Ovary (tissue), 7 donors: ENCODE measurements at regions not wholly inside any gene's neighbourhood (a gene's known extent, or its start where the extent isn't known, plus 50 kb on each side); places are given as distances from the start of the nearest gene placed in this dataset.

Experiments used
- DNase-seq, 5 donors: peaks; one replicate each; pipeline ENCODE4 v3.0.0-alpha.2; 2019 to 2020
- H3K27ac ChIP-seq, 2 donors: fragments of 200-600 bp; one replicate each; pipeline versions ENCODE4 v1.5.1 to v1.8.0; 2019 to 2022
- H3K27me3 ChIP-seq: fragments of 200-600 bp; one replicate; pipeline ENCODE4 v1.8.0; 2022
- H3K36me3 ChIP-seq: fragments of 200-600 bp; sonication (generic); one replicate; pipeline ENCODE4 v1.5.1; 2019
- H3K4me1 ChIP-seq: one replicate; pipeline ENCODE4 v1.8.1; 2013; ENCODE audit warnings: mild to moderate bottlenecking, moderate library complexity; ENCODE audit not compliant: insufficient read depth
- H3K4me3 ChIP-seq: fragments of 200-600 bp; sonication (generic); one replicate; pipeline ENCODE4 v1.5.1; 2017
- H3K9me3 ChIP-seq, 2 donors: fragments of 200-600 bp in 1 of 2; sonication (generic) in 1 of 2; one replicate each; pipeline versions ENCODE4 v1.5.1 to v1.8.1; 2013 to 2019; ENCODE audit warnings: mild to moderate bottlenecking in 1 of 2, moderate library complexity in 1 of 2
- EP300 ChIP-seq: sonication (generic); formaldehyde crosslinking; IDR thresholded peaks from one replicate; pipeline ENCODE4 v1.6.1; 2017; ENCODE audit warnings: antibody characterized with exemption
- POLR2A ChIP-seq: fragments of 450-650 bp; IDR thresholded peaks from one replicate; pipeline ENCODE4 v1.6.1; 2017; ENCODE audit warnings: antibody characterized with exemption, mild to moderate bottlenecking, moderate library complexity
- WGBS, 3 donors: extraction: QIAGEN DNeasy Blood & Tissue Kit in 1 of 3; methylation state at CpG; one replicate each; pipeline versions ENCODE4 v1.1.5 to v1.1.7; 2013 to 2017; 5-methylcytosine and 5-hydroxymethylcytosine counted together
- intact Hi-C, 4 donors: fragments of 100-400 bp; cut with DNase I; formaldehyde crosslinking; loops; one replicate each; pipeline versions ENCODE4 v1.11.0 to v1.15.1; 2022 to 2023
- TF ChIP-seq, protein P1 (sequence below), 3 donors: fragments of 450-650 bp in 2 of 3; fragments of 200-600 bp in 1 of 3; IDR thresholded peaks; one replicate each; pipeline versions ENCODE4 v1.5.1 to v1.8.0; 2016 to 2022; ENCODE audit warnings: antibody characterized with exemption in 3 of 3, mild to moderate bottlenecking in 1 of 3
- donor health status: DM: no; HTN: no; CAD: no; lungs with moderate emphysema.
- donor health status: DM: no; HTN: no; CAD: no.
- donor health status: Bipolar disorder and iron deficiency.
- donor health status: DM: no; HTN: no; CAD: no.
- donor health status: DM: yes; HTN: yes; CAD: no.

DNA sequence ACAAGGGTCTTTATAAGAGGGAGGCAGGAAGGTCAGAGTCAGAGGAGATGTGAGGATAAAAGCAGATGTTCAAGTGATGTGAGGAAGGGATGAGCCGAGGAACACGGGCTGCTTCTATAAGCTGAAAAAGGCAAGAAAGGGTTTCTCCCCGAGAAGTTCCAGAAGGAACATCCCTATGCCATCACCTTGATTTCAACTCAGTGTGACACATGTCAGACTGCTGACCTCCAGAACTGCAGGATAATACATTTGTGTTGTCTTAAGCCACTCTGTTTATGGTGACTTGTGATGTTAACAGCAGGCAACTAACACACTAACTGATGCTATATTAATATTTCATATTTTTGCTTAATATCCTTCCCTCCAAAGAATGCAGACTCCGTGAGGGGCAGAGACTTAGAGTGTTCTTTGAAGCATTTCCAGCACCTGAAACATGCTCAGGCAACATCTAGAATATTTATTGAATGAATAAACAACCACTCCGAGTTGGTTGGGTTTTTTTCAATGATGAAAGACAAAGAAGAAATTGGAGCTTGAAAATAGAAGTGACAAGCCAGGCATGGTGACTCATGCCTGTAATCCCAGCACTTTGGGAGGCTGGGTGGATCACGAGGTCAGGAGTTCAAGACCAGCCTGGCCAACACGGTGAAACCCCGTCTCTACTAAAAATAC, 77.6 kb upstream of the ADRA1B start:
- Histone ChIP-seq H3K36me3 (no peaks in the 10 kb centered on the region), H3K9me3 (no peaks in the 10 kb centered on the region), H3K27me3 (no peaks in the 10 kb centered on the region), H3K27ac (no peak overlapping the region), H3K4me1 (no peaks in the 10 kb centered on the region), H3K4me3 (no peak overlapping the region)
- no peak for DNase-seq
- WGBS, 3 donors: 74 to 80% (median 79%) methylated on average over 8 of the region's 8 CpGs
- intact Hi-C loops: no loop called here
- TF ChIP-seq EP300 (no peak), POLR2A (no peak)
- TF ChIP-seq, protein P1, sequence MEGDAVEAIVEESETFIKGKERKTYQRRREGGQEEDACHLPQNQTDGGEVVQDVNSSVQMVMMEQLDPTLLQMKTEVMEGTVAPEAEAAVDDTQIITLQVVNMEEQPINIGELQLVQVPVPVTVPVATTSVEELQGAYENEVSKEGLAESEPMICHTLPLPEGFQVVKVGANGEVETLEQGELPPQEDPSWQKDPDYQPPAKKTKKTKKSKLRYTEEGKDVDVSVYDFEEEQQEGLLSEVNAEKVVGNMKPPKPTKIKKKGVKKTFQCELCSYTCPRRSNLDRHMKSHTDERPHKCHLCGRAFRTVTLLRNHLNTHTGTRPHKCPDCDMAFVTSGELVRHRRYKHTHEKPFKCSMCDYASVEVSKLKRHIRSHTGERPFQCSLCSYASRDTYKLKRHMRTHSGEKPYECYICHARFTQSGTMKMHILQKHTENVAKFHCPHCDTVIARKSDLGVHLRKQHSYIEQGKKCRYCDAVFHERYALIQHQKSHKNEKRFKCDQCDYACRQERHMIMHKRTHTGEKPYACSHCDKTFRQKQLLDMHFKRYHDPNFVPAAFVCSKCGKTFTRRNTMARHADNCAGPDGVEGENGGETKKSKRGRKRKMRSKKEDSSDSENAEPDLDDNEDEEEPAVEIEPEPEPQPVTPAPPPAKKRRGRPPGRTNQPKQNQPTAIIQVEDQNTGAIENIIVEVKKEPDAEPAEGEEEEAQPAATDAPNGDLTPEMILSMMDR (IDR thresholded peaks at IDR 0.05): no peak

DNA sequence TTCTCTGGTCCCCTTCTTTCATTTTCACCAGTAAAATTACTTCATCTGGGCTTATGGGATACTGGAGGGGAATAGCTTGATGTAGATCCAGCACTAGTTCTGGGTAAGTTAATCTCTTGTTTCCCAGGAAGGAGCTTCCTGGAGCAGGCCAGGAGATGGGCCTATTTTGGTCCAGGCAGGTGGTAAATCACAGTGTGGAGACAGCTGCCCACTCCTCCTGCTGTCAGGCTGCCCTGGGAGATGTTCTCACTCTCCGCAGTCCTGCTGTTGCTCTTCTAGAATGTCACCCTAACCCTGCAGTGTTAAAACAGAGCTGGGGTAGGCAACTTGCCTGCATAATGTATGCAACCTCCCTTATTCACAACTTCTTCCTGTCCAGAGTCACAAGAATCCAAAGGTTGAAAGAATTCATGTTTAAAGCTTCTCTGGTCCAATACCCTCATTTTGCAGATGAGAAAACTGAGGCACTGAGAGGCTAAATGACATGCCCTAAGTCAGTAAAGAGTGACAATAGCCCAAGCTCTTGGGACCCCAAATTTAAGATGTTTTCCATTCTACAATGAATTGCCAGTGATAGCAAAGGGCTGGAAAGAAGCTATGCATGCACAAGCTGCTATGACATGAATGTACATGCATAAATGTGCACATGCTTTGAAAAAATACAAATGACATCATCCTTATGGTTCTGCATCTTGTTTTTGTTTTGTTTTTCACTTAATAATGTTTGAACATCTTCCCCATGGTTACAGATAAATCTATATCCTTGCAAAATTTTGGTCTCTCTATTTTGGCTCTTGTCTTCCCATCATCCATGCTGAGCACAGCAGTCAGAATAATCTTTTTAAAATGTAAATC, 71.8 kb upstream of the ADRA1B start:
- H3K4me1 ChIP-seq: no peaks in the 10 kb centered on the region
- no peak for DNase-seq
- H3K27me3 ChIP-seq: no peaks in the 10 kb centered on the region
- WGBS, 3 donors: 49 to 65% (median 50%) methylated on average over 1 of the region's 1 CpG
- no peak overlapping the region for H3K4me3 ChIP-seq
- no peak overlapping the region for H3K27ac ChIP-seq
- intact Hi-C loops: no loop called here
- no peak for TF ChIP-seq EP300
- H3K36me3 ChIP-seq: no peaks in the 10 kb centered on the region
- H3K9me3 ChIP-seq: no peaks in the 10 kb centered on the region

DNA sequence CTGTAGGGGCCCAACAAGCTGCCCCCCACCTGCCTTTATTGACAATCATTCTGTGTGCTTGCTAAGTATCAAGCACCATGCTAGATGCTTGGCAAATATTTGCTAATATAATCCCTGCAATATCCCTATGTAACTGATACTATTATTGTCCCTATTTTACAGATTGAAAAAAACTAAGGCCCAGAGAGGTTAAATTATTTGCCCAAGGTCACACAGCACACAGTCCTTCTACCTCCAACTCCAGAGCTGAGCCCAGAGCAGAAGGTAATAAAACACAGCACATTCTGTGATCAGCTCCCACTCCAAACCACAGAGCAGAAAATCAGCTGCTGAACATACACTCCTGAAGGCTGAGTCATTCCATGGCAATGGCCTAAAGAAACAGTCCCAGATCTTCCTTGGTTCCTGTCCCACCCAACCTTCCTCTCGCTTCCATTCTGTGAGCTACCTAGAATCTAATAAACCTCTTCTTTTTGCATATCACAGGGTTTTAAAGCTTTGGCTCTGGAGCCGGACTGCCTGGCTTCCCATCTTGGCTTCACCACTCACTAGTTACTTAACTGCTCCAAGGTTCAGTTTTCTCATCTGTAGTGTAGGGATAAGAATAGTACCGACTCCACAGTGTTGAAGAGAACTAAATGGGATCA, 66.7 kb upstream of the ADRA1B start:
- Histone ChIP-seq H3K4me3 (no peak overlapping the region), H3K27ac (no peak overlapping the region), H3K27me3 (no peaks in the 10 kb centered on the region), H3K4me1 (no peaks in the 10 kb centered on the region), H3K9me3 (no peaks in the 10 kb centered on the region), H3K36me3 (no peaks in the 10 kb centered on the region)
- DNase-seq: no peak
- WGBS, 3 donors: 70 to 84% (median 83%) methylated on average over 3 of the region's 3 CpGs
- intact Hi-C loops: no loop called here
- TF ChIP-seq, protein P1 (IDR thresholded peaks at IDR 0.05): no peak
- TF ChIP-seq POLR2A: no peak
- TF ChIP-seq EP300: no peak

GRCh38 chr5:159850160-159850559, 66.1 kb upstream of the ADRA1B start:
- TF ChIP-seq POLR2A: no peak
- TF ChIP-seq, protein P1 (IDR thresholded peaks at IDR 0.05): no peak
- no peak for TF ChIP-seq EP300
- Histone ChIP-seq H3K27ac (no peak overlapping the region), H3K36me3 (no peaks in the 10 kb centered on the region), H3K4me1 (no peaks in the 10 kb centered on the region), H3K27me3 (no peaks in the 10 kb centered on the region), H3K4me3 (no peak overlapping the region), H3K9me3 (no peaks in the 10 kb centered on the region)
- 74 to 81% (median 79%) methylated on average over 6 of the region's 6 CpGs for WGBS, 3 donors
- DNase-seq: no peak
- intact Hi-C loops: no loop called here
